RWPE1 (cell line): ENCODE measurements at regions not wholly inside any gene's neighbourhood (a gene's known extent, or its start where the extent isn't known, plus 50 kb on each side); places are given as distances from the start of the nearest gene placed in this dataset.

Experiments used
- CTCF ChIA-PET: fragments of 350-600 bp; sonication (Branson Sonifier 250); formaldehyde crosslinking; extraction: SDS; loops from one replicate; lab custom pipeline; 2021; lab: Yijun Ruan, JAX
- POLR2A ChIA-PET: fragments of 400-600 bp; formaldehyde crosslinking; extraction: SDS; loops from one replicate; lab custom pipeline; 2020; ENCODE audit warnings: antibody characterized with exemption; ENCODE audit not compliant: low non-redundant PET; lab: Yijun Ruan, JAX
- DNase-seq: peaks from one replicate; pipeline ENCODE4 v3.0.0; 2012; ENCODE audit warnings: low spot score
- H3K27ac ChIP-seq: fragments of 450-650 bp; 2 replicates; pipeline ENCODE4 v1.5.1; 2017
- CTCF ChIP-seq: fragments of 450-650 bp; conservative IDR thresholded peaks from 2 replicates; pipeline ENCODE4 v1.5.1; 2017; ENCODE audit warnings: low read depth, mild to moderate bottlenecking

- H3K27ac ChIP-seq, result no peak overlapping the region
- no peak for TF ChIP-seq CTCF
- CTCF ChIA-PET, result no interaction called here
- POLR2A ChIA-PET, result no interaction called here
- no peak for DNase-seq
These were observed 392.8 kb upstream of the CNR1 start for GRCh38 chr6:88558981-88559380.

GRCh38 chr6:88556663-88557062 is 390.5 kb upstream of the CNR1 start:
- CTCF ChIA-PET, result no interaction called here
- POLR2A ChIA-PET, result no interaction called here
- no peak for DNase-seq
- no peak for TF ChIP-seq CTCF
- no peak overlapping the region for H3K27ac ChIP-seq

- no peak for DNase-seq
- no peak overlapping the region for H3K27ac ChIP-seq
- no peak for TF ChIP-seq CTCF
- ChIA-PET CTCF (no interaction called here), POLR2A (no interaction called here)
These were observed 382.9 kb upstream of the CNR1 start for GRCh38 chr6:88548891-88549505.

- H3K27ac ChIP-seq, result no peak overlapping the region
- POLR2A ChIA-PET, result no interaction called here
These were observed 381.6 kb upstream of the CNR1 start for GRCh38 chr6:88547768-88548167.

GRCh38 chr6:88545991-88546390 is 379.8 kb upstream of the CNR1 start:
- no peak for TF ChIP-seq CTCF
- H3K27ac ChIP-seq, result no peak overlapping the region
- CTCF ChIA-PET, result interaction anchor here (0.6 kb wide), 1 partner anchor 731 kb away, joined by 3 read pairs; no protein-coding TSS in a partner anchor
- POLR2A ChIA-PET, result no interaction called here
- DNase-seq, result no peak

More at GRCh38 chr6:88547768-88548167, 381.6 kb upstream of the CNR1 start:
- no peak for DNase-seq
- CTCF ChIA-PET, result no interaction called here
- TF ChIP-seq CTCF, result no peak

GRCh38 chr6:88544986-88545612 is 379.0 kb upstream of the CNR1 start:
- DNase-seq, result no peak
- ChIA-PET POLR2A (no interaction called here), CTCF (interaction anchor here (0.5 to 0.7 kb wide), 3 partner anchors 196 to 1222 kb away, joined by 3 to 4 read pairs (median 3); no protein-coding TSS in a partner anchor)
- TF ChIP-seq CTCF, result no peak
- no peak overlapping the region for H3K27ac ChIP-seq
